Uterus (tissue), 2 donors: ENCODE measurements at regions not wholly inside any gene's neighbourhood (a gene's known extent, or its start where the extent isn't known, plus 50 kb on each side); places are given as distances from the start of the nearest gene placed in this dataset.

Experiments used
- POLR2A ChIP-seq, 2 donors: fragments of 450-650 bp; IDR thresholded peaks; one replicate each; pipeline ENCODE4 v1.6.1; 2016; ENCODE audit warnings: antibody characterized with exemption in 2 of 2, mild to moderate bottlenecking in 1 of 2, moderate library complexity in 1 of 2
- TF ChIP-seq, protein P1 (sequence below), 4 experiments: fragments of 200-600 bp in 2 of 4; fragments of 450-650 bp in 2 of 4; sonication (generic) in 2 of 4; IDR thresholded peaks; one replicate each; pipeline ENCODE4 v1.5.1; 2016 to 2019; ENCODE audit warnings: antibody characterized with exemption in 4 of 4, mild to moderate bottlenecking in 2 of 4, moderate library complexity in 1 of 4

DNA sequence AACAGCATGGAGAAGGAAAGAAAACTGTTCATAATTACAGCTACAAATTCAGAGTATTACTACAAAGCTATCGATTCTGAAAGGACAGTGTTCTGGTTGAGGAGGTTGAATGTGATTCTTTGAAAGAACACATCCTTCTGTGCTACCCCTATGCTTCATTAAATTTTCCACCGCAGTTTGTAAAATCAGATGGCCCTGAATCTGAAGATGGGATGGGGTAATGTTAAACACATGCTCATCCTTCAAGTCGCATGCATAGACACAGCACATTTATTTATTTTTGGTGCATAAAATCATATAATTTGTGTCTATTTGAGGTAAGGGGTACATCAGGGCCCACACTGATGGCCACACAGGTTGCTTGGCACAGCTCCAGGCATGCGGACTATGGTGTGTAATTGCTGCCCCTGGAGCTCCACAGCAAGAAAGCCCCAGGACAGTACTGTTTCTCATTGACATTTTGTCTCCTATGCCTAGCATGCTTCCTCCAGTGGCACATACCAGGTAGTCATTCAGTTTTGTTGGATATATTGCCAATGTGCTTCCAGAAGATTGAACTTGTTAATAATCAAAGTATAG, 238.8 kb upstream of the TANK start:
- TF ChIP-seq, protein P1, sequence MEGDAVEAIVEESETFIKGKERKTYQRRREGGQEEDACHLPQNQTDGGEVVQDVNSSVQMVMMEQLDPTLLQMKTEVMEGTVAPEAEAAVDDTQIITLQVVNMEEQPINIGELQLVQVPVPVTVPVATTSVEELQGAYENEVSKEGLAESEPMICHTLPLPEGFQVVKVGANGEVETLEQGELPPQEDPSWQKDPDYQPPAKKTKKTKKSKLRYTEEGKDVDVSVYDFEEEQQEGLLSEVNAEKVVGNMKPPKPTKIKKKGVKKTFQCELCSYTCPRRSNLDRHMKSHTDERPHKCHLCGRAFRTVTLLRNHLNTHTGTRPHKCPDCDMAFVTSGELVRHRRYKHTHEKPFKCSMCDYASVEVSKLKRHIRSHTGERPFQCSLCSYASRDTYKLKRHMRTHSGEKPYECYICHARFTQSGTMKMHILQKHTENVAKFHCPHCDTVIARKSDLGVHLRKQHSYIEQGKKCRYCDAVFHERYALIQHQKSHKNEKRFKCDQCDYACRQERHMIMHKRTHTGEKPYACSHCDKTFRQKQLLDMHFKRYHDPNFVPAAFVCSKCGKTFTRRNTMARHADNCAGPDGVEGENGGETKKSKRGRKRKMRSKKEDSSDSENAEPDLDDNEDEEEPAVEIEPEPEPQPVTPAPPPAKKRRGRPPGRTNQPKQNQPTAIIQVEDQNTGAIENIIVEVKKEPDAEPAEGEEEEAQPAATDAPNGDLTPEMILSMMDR (IDR thresholded peaks at IDR 0.05): no peak
- TF ChIP-seq POLR2A (IDR thresholded peaks at IDR 0.05): no peak
